GM23338 (cell line): ENCODE measurements at regions not wholly inside any gene's neighbourhood (a gene's known extent, or its start where the extent isn't known, plus 50 kb on each side); places are given as distances from the start of the nearest gene placed in this dataset.

Experiments used
- ATAC-seq: fragments of 200-7000 bp; cut with Tn5 transposase; 3 replicates; pipeline ENCODE4 v1.9.1; 2020
- DNase-seq: peaks from one replicate; pipeline ENCODE4 v3.0.0-alpha.2; 2015; ENCODE audit warnings: low spot score
- H2AFZ ChIP-seq: fragments of 200-600 bp; sonication (generic); 2 replicates; pipeline ENCODE4 v1.8.0; 2016; ENCODE audit warnings: antibody characterized with exemption, mild to moderate bottlenecking, moderate library complexity
- H3F3A ChIP-seq: fragments of 200-600 bp; sonication (generic); replicated peaks from 2 replicates; pipeline ENCODE4 v1.8.0; 2017; ENCODE audit warnings: antibody characterized with exemption, mixed run types, low read depth
- H3K27ac ChIP-seq: fragments of 200-600 bp; sonication (generic); 2 replicates; pipeline ENCODE4 v1.6.1; 2016; ENCODE audit warnings: low read depth
- H3K27me3 ChIP-seq: fragments of 200-600 bp; sonication (generic); 2 replicates; pipeline ENCODE4 v1.8.0; 2016; ENCODE audit warnings: mild to moderate bottlenecking, mixed run types, moderate library complexity; ENCODE audit not compliant: insufficient read depth
- H3K36me3 ChIP-seq: fragments of 200-600 bp; sonication (generic); 2 replicates; pipeline ENCODE4 v1.8.0; 2016; ENCODE audit warnings: mild to moderate bottlenecking; ENCODE audit not compliant: insufficient read depth
- H3K4me1 ChIP-seq: fragments of 200-600 bp; sonication (generic); 2 replicates; pipeline ENCODE4 v1.8.0; 2016; ENCODE audit warnings: mild to moderate bottlenecking, moderate library complexity; ENCODE audit not compliant: insufficient read depth
- H3K4me2 ChIP-seq: fragments of 200-600 bp; sonication (generic); 2 replicates; pipeline ENCODE4 v1.7.1; 2017; ENCODE audit warnings: mixed run types
- H3K4me3 ChIP-seq: fragments of 200-600 bp; sonication (generic); 2 replicates; pipeline ENCODE4 v1.6.1; 2016; ENCODE audit warnings: mixed run types
- H3K79me2 ChIP-seq: fragments of 200-600 bp; sonication (generic); replicated peaks from 2 replicates; pipeline ENCODE4 v1.8.0; 2017; ENCODE audit warnings: mild to moderate bottlenecking; ENCODE audit not compliant: insufficient read depth
- H3K9me2 ChIP-seq: fragments of 200-600 bp; sonication (generic); 2 replicates; pipeline ENCODE4 v1.8.0; 2017; ENCODE audit not compliant: insufficient read depth
- H4K20me1 ChIP-seq: fragments of 200-600 bp; sonication (generic); replicated peaks from 2 replicates; pipeline ENCODE4 v1.8.0; 2017; ENCODE audit warnings: mild to moderate bottlenecking; ENCODE audit not compliant: insufficient read depth
- H3K27ac Mint-ChIP-seq: 2 replicates; pipeline ENCODE4 v1.8.0; 2020; ENCODE audit warnings: inconsistent platforms, mild to moderate bottlenecking, moderate library complexity, mixed read lengths
- H3K27me3 Mint-ChIP-seq: 3 replicates; pipeline ENCODE4 v1.8.0; 2022; ENCODE audit warnings: low read depth, mild to moderate bottlenecking, moderate library complexity, mixed read lengths, inconsistent platforms; ENCODE audit not compliant: insufficient read depth, poor library complexity
- H3K36me3 Mint-ChIP-seq: 3 replicates; pipeline ENCODE4 v1.8.0; 2021; ENCODE audit warnings: low read depth, mild to moderate bottlenecking, inconsistent platforms, moderate library complexity, mixed read lengths
- H3K4me1 Mint-ChIP-seq: 3 replicates; pipeline ENCODE4 v1.8.0; 2020; ENCODE audit warnings: mild to moderate bottlenecking, inconsistent platforms, mixed read lengths
- H3K4me3 Mint-ChIP-seq: 3 replicates; pipeline ENCODE4 v1.8.0; 2021; ENCODE audit warnings: moderate library complexity, mild to moderate bottlenecking, inconsistent platforms, mixed read lengths
- H3K9me3 Mint-ChIP-seq: 3 replicates; pipeline ENCODE4 v1.8.0; 2020; ENCODE audit warnings: moderate library complexity, mild to moderate bottlenecking, inconsistent platforms, mixed read lengths
- CREB1 ChIP-seq: fragments of 250-450 bp; sonication (Bioruptor Pico); IDR thresholded peaks from 2 replicates; pipeline ENCODE4 v1.5.0; 2020; ENCODE audit warnings: low read depth, mild to moderate bottlenecking, moderate library complexity
- CTCF ChIP-seq, 2 experiments: fragments of 200-600 bp in 1 of 2; sonication (generic) in 1 of 2; conservative IDR thresholded peaks; 2 replicates each; pipeline versions ENCODE4 v1.5.1 to v1.6.1; 2016 to 2017; ENCODE audit warnings: antibody characterized with exemption in 2 of 2, low read depth in 2 of 2, mild to moderate bottlenecking in 2 of 2, moderate library complexity in 1 of 2
- EZH2 ChIP-seq: fragments of 200-600 bp; sonication (generic); IDR thresholded peaks from one replicate; pipeline ENCODE4 v1.8.0; 2017; ENCODE audit warnings: antibody characterized with exemption, mild to moderate bottlenecking, low read depth; ENCODE audit not compliant: unreplicated experiment
- JUNB ChIP-seq: IDR thresholded peaks from one replicate; pipeline ENCODE4 v1.6.1; 2016; ENCODE audit warnings: antibody characterized with exemption; ENCODE audit not compliant: unreplicated experiment
- POLR2AphosphoS5 ChIP-seq: IDR thresholded peaks from 2 replicates; pipeline ENCODE4 v1.6.1; 2016; ENCODE audit warnings: antibody characterized with exemption, low read depth
- STAT1 ChIP-seq: IDR thresholded peaks from one replicate; pipeline ENCODE4 v1.6.1; 2016; ENCODE audit warnings: antibody characterized with exemption; ENCODE audit not compliant: unreplicated experiment
- ZNF114 ChIP-seq: fragments of 250-450 bp; sonication (Bioruptor Pico); IDR thresholded peaks from 2 replicates; pipeline ENCODE4 v1.5.0; 2020; ENCODE audit warnings: mild to moderate bottlenecking, moderate library complexity
- ZNF331 ChIP-seq: fragments of 250-450 bp; sonication (Bioruptor Pico); IDR thresholded peaks from 2 replicates; pipeline ENCODE4 v1.5.0; 2020; ENCODE audit warnings: low read depth, mild to moderate bottlenecking, moderate library complexity
- TF ChIP-seq, protein P1 (sequence below): IDR thresholded peaks from 2 replicates; pipeline ENCODE4 v1.6.1; 2016; ENCODE audit warnings: antibody characterized with exemption
- TF ChIP-seq, protein P2 (sequence below): fragments of 250-450 bp; sonication (Bioruptor Pico); IDR thresholded peaks from 2 replicates; pipeline ENCODE4 v1.5.0; 2020; ENCODE audit warnings: mild to moderate bottlenecking, moderate library complexity

- ATAC-seq, result no peak
- TF ChIP-seq STAT1 (no peak), ZNF331 (CRISPR knock-in tag) (no peak), CREB1 (CRISPR knock-in tag) (no peak), POLR2AphosphoS5 (no peak), JUNB (no peak), CTCF (conservative IDR thresholded peaks at IDR 0.05; ENCODE audit: low read depth in 2 of 2) (no peak), EZH2 (no peak), ZNF114 (CRISPR knock-in tag) (no peak)
- TF ChIP-seq, protein P1, sequence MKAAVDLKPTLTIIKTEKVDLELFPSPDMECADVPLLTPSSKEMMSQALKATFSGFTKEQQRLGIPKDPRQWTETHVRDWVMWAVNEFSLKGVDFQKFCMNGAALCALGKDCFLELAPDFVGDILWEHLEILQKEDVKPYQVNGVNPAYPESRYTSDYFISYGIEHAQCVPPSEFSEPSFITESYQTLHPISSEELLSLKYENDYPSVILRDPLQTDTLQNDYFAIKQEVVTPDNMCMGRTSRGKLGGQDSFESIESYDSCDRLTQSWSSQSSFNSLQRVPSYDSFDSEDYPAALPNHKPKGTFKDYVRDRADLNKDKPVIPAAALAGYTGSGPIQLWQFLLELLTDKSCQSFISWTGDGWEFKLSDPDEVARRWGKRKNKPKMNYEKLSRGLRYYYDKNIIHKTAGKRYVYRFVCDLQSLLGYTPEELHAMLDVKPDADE, result no peak
- TF ChIP-seq, protein P2, sequence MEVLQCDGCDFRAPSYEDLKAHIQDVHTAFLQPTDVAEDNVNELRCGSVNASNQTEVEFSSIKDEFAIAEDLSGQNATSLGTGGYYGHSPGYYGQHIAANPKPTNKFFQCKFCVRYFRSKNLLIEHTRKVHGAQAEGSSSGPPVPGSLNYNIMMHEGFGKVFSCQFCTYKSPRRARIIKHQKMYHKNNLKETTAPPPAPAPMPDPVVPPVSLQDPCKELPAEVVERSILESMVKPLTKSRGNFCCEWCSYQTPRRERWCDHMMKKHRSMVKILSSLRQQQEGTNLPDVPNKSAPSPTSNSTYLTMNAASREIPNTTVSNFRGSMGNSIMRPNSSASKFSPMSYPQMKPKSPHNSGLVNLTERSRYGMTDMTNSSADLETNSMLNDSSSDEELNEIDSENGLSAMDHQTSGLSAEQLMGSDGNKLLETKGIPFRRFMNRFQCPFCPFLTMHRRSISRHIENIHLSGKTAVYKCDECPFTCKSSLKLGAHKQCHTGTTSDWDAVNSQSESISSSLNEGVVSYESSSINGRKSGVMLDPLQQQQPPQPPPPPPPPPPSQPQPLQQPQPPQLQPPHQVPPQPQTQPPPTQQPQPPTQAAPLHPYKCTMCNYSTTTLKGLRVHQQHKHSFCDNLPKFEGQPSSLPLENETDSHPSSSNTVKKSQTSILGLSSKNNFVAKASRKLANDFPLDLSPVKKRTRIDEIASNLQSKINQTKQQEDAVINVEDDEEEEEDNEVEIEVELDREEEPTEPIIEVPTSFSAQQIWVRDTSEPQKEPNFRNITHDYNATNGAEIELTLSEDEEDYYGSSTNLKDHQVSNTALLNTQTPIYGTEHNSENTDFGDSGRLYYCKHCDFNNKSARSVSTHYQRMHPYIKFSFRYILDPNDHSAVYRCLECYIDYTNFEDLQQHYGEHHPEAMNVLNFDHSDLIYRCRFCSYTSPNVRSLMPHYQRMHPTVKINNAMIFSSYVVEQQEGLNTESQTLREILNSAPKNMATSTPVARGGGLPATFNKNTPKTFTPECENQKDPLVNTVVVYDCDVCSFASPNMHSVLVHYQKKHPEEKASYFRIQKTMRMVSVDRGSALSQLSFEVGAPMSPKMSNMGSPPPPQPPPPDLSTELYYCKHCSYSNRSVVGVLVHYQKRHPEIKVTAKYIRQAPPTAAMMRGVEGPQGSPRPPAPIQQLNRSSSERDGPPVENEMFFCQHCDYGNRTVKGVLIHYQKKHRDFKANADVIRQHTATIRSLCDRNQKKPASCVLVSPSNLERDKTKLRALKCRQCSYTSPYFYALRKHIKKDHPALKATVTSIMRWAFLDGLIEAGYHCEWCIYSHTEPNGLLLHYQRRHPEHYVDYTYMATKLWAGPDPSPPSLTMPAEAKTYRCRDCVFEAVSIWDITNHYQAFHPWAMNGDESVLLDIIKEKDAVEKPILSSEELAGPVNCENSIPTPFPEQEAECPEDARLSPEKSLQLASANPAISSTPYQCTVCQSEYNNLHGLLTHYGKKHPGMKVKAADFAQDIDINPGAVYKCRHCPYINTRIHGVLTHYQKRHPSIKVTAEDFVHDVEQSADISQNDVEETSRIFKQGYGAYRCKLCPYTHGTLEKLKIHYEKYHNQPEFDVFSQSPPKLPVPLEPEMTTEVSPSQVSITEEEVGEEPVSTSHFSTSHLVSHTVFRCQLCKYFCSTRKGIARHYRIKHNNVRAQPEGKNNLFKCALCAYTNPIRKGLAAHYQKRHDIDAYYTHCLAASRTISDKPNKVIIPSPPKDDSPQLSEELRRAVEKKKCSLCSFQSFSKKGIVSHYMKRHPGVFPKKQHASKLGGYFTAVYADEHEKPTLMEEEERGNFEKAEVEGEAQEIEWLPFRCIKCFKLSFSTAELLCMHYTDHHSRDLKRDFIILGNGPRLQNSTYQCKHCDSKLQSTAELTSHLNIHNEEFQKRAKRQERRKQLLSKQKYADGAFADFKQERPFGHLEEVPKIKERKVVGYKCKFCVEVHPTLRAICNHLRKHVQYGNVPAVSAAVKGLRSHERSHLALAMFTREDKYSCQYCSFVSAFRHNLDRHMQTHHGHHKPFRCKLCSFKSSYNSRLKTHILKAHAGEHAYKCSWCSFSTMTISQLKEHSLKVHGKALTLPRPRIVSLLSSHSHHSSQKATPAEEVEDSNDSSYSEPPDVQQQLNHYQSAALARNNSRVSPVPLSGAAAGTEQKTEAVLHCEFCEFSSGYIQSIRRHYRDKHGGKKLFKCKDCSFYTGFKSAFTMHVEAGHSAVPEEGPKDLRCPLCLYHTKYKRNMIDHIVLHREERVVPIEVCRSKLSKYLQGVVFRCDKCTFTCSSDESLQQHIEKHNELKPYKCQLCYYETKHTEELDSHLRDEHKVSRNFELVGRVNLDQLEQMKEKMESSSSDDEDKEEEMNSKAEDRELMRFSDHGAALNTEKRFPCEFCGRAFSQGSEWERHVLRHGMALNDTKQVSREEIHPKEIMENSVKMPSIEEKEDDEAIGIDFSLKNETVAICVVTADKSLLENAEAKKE (CRISPR knock-in tag), result no peak
- Mint-ChIP-seq H3K4me3 (no peak overlapping the region), H3K27ac (no peak overlapping the region), H3K27me3 (no peaks in the 10 kb centered on the region), H3K36me3 (no peaks in the 10 kb centered on the region), H3K9me3 (peaks cover 3% of the 10 kb centered on the region; the same call in 1 of the 3 replicates), H3K4me1 (no peaks in the 10 kb centered on the region)
- no peak for DNase-seq
- no peak overlapping the region for H3K4me3 ChIP-seq
- H3K9me2 ChIP-seq, result peaks cover 5% of the 10 kb centered on the region; the same call in 1 of the 2 replicates
- no peak overlapping the region for H3K4me2 ChIP-seq
- H3K79me2 ChIP-seq, result no peaks in the 10 kb centered on the region
- no peaks in the 10 kb centered on the region for H3F3A ChIP-seq
- H3K27me3 ChIP-seq, result no peaks in the 10 kb centered on the region
- H3K27ac ChIP-seq, result no peak overlapping the region
- H3K4me1 ChIP-seq, result 0 out of 2 replicates have a peak, but pooled peaks cover 6% of the 10 kb centered on the region
- H3K36me3 ChIP-seq, result no peaks in the 10 kb centered on the region
- no peaks in the 10 kb centered on the region for H4K20me1 ChIP-seq
- H2AFZ ChIP-seq, result no peak overlapping the region
Measured at GRCh38 chr12:97877404-97877803, 414.8 kb downstream of the RMST start.
